SJSA1 (cell line): ENCODE measurements at regions not wholly inside any gene's neighbourhood (a gene's known extent, or its start where the extent isn't known, plus 50 kb on each side); places are given as distances from the start of the nearest gene placed in this dataset.
A peak's percentile ranks its signal among the peaks of the same experiment; 100 is the strongest.
"Not testable (repeated sequence)": the region's sequence is repeated elsewhere in the genome, so short reads cannot be mapped to it uniquely, and the experiment has no call there.

Source experiments
- DNase-seq, 2 experiments: peaks; one replicate each; pipeline ENCODE4 v3.0.0-alpha.2; 2015 to 2020; ENCODE audit warnings: low spot score in 2 of 2, low read depth in 1 of 2
- H3K27ac ChIP-seq: fragments of 250-450 bp; sonication (Bioruptor Pico); 2 replicates; pipeline ENCODE4 v1.5.1; 2020; ENCODE audit warnings: mild to moderate bottlenecking, moderate library complexity
- H3K27me3 ChIP-seq: fragments of 250-450 bp; sonication (Bioruptor Pico); replicated peaks from 2 replicates; pipeline ENCODE4 v1.5.1; 2020; ENCODE audit warnings: mild to moderate bottlenecking, moderate library complexity
- H3K36me3 ChIP-seq: fragments of 250-450 bp; sonication (Bioruptor Pico); 2 replicates; pipeline ENCODE4 v1.5.1; 2020; ENCODE audit warnings: mild to moderate bottlenecking
- H3K4me1 ChIP-seq: fragments of 250-450 bp; sonication (Bioruptor Pico); replicated peaks from 2 replicates; pipeline ENCODE4 v1.6.1; 2021; ENCODE audit warnings: mild to moderate bottlenecking
- H3K4me3 ChIP-seq: fragments of 250-450 bp; sonication (Bioruptor Pico); 2 replicates; pipeline ENCODE4 v1.5.1; 2020; ENCODE audit warnings: mild to moderate bottlenecking
- H3K9me3 ChIP-seq: fragments of 250-450 bp; sonication (Bioruptor Pico); replicated peaks from 2 replicates; pipeline ENCODE4 v1.5.1; 2020; ENCODE audit warnings: mild to moderate bottlenecking

- Histone ChIP-seq H3K27me3 (peaks cover 29% of the 10 kb centered on the region), H3K4me1 (no peaks in the 10 kb centered on the region), H3K4me3 (no peak overlapping the region), H3K27ac (no peak overlapping the region), H3K9me3 (no peaks in the 10 kb centered on the region), H3K36me3 (no peaks in the 10 kb centered on the region)
- DNase-seq, result peak in 1 of 2 experiments; percentile 38
These were observed 50.2 kb upstream of the TP53I11 start for GRCh38 chr11:45000918-45001317.

GRCh38 chr11:45001466-45002165, 50.9 kb upstream of the TP53I11 start:
- H3K27me3 ChIP-seq, result peaks cover 34% of the 10 kb centered on the region
- DNase-seq, result peak in 1 of 2 experiments; percentile 27

GRCh38 chr11:45005106-45005505, 54.4 kb upstream of the TP53I11 start:
- Histone ChIP-seq H3K9me3 (no peaks in the 10 kb centered on the region), H3K36me3 (no peaks in the 10 kb centered on the region), H3K4me3 (no peak overlapping the region), H3K27ac (no peak overlapping the region), H3K27me3 (peaks cover 27% of the 10 kb centered on the region), H3K4me1 (no peaks in the 10 kb centered on the region)
- DNase-seq, result no peak

More at GRCh38 chr11:45001466-45002165, 50.9 kb upstream of the TP53I11 start:
- H3K36me3 ChIP-seq, result no peaks in the 10 kb centered on the region
- H3K4me3 ChIP-seq, result no peak overlapping the region
- H3K27ac ChIP-seq, result no peak overlapping the region
- no peaks in the 10 kb centered on the region for H3K9me3 ChIP-seq
- H3K4me1 ChIP-seq, result no peaks in the 10 kb centered on the region

- Histone ChIP-seq H3K4me1 (no peaks in the 10 kb centered on the region), H3K4me3 (no peak overlapping the region), H3K27ac (no peak overlapping the region), H3K9me3 (no peaks in the 10 kb centered on the region), H3K27me3 (peaks cover 27% of the 10 kb centered on the region), H3K36me3 (no peaks in the 10 kb centered on the region)
- DNase-seq, result no peak
These were observed 56.3 kb upstream of the TP53I11 start for GRCh38 chr11:45007011-45007410.

- H3K27me3 ChIP-seq, H3K4me3 ChIP-seq, DNase-seq, H3K36me3 ChIP-seq, H3K27ac ChIP-seq, H3K9me3 ChIP-seq, H3K4me1 ChIP-seq: not testable (repeated sequence)
These were observed 65.3 kb upstream of the TP53I11 start for GRCh38 chr11:45015983-45016382.

- not testable (repeated sequence) for H3K9me3 ChIP-seq, H3K27me3 ChIP-seq, H3K27ac ChIP-seq, H3K36me3 ChIP-seq, DNase-seq, H3K4me1 ChIP-seq, H3K4me3 ChIP-seq
These were observed 65.8 kb upstream of the TP53I11 start for GRCh38 chr11:45016446-45016845.

GRCh38 chr11:45017329-45017728, 66.6 kb upstream of the TP53I11 start:
- no peak overlapping the region for H3K4me3 ChIP-seq

GRCh38 chr11:45021001-45021400, 70.3 kb upstream of the TP53I11 start:
- no peaks in the 10 kb centered on the region; the same call in 1 of the 2 replicates for H3K27me3 ChIP-seq
- DNase-seq, result no peak
- H3K36me3 ChIP-seq, result no peaks in the 10 kb centered on the region
- H3K4me3 ChIP-seq, result no peak overlapping the region
- no peaks in the 10 kb centered on the region for H3K9me3 ChIP-seq
- no peak overlapping the region for H3K27ac ChIP-seq
- H3K4me1 ChIP-seq, result no peaks in the 10 kb centered on the region

More at GRCh38 chr11:45017329-45017728, 66.6 kb upstream of the TP53I11 start:
- Histone ChIP-seq H3K27ac (no peak overlapping the region), H3K27me3 (no peaks in the 10 kb centered on the region; the same call in 1 of the 2 replicates), H3K4me1 (no peaks in the 10 kb centered on the region), H3K36me3 (no peaks in the 10 kb centered on the region), H3K9me3 (no peaks in the 10 kb centered on the region)
- DNase-seq, result no peak

- Histone ChIP-seq H3K27me3 (no peaks in the 10 kb centered on the region; the same call in 1 of the 2 replicates), H3K36me3 (no peaks in the 10 kb centered on the region), H3K27ac (no peak overlapping the region), H3K4me3 (no peak overlapping the region), H3K4me1 (no peaks in the 10 kb centered on the region), H3K9me3 (no peaks in the 10 kb centered on the region)
- no peak for DNase-seq
These were observed 71.0 kb upstream of the TP53I11 start for GRCh38 chr11:45021692-45022141.

GRCh38 chr11:45022294-45023064, 71.8 kb upstream of the TP53I11 start:
- Histone ChIP-seq H3K4me1 (no peaks in the 10 kb centered on the region), H3K36me3 (no peaks in the 10 kb centered on the region), H3K27me3 (no peaks in the 10 kb centered on the region; the same call in 1 of the 2 replicates), H3K27ac (no peak overlapping the region), H3K9me3 (no peaks in the 10 kb centered on the region), H3K4me3 (no peak overlapping the region)
- DNase-seq, result no peak

GRCh38 chr11:45023065-45023365, 72.3 kb upstream of the TP53I11 start:
- Histone ChIP-seq H3K27ac (no peak overlapping the region), H3K4me1 (no peaks in the 10 kb centered on the region), H3K36me3 (no peaks in the 10 kb centered on the region), H3K4me3 (no peak overlapping the region), H3K9me3 (no peaks in the 10 kb centered on the region), H3K27me3 (no peaks in the 10 kb centered on the region; the same call in 1 of the 2 replicates)
- DNase-seq, result no peak

GRCh38 chr11:45024316-45024715, 73.6 kb upstream of the TP53I11 start:
- Histone ChIP-seq H3K9me3 (no peaks in the 10 kb centered on the region), H3K4me1 (no peaks in the 10 kb centered on the region), H3K27me3 (peaks cover 4% of the 10 kb centered on the region; the same call in 1 of the 2 replicates), H3K36me3 (no peaks in the 10 kb centered on the region), H3K4me3 (no peak overlapping the region), H3K27ac (no peak overlapping the region)
- DNase-seq, result no peak

GRCh38 chr11:45024846-45025588, 74.3 kb upstream of the TP53I11 start:
- Histone ChIP-seq H3K4me3 (no peak overlapping the region), H3K36me3 (no peaks in the 10 kb centered on the region), H3K9me3 (no peaks in the 10 kb centered on the region), H3K4me1 (no peaks in the 10 kb centered on the region), H3K27me3 (peaks cover 4% of the 10 kb centered on the region; the same call in 1 of the 2 replicates), H3K27ac (no peak overlapping the region)
- DNase-seq, result no peak
